Activated T-cell treated with anti-CD3 and anti-CD28 coated beads, Interleukin-2, amount 50 U/mL, for 72 hours (primary cell): ENCODE measurements at regions not wholly inside any gene's neighbourhood (a gene's known extent, or its start where the extent isn't known, plus 50 kb on each side); places are given as distances from the start of the nearest gene placed in this dataset.
"Not testable (repeated sequence)": the region's sequence is repeated elsewhere in the genome, so short reads cannot be mapped to it uniquely, and the experiment has no call there.

ENCODE experiments used
- ATAC-seq, 2 donors: fragments of 150-1000 bp; cut with Tn5 transposase; replicated peaks in 1 of 2; 2 replicates each; pipeline ENCODE4 v1.10.0; 2021; ENCODE audit warnings: moderate library complexity in 2 of 2, mild to moderate bottlenecking in 1 of 2
- DNase-seq, 2 donors: peaks; one replicate each; pipeline ENCODE4 v3.0.0; 2021 to 2022; ENCODE audit warnings: mixed read lengths in 1 of 2
- H3K27ac Mint-ChIP-seq: one replicate; pipeline ENCODE4 v1.8.0; 2022; ENCODE audit warnings: mild to moderate bottlenecking, moderate library complexity, mixed read lengths
- H3K27me3 Mint-ChIP-seq: one replicate; pipeline ENCODE4 v1.8.0; 2022; ENCODE audit warnings: low read depth, mixed read lengths
- H3K36me3 Mint-ChIP-seq, 2 donors: one replicate each; pipeline ENCODE4 v1.8.0; 2022; ENCODE audit warnings: mixed read lengths in 2 of 2, mild to moderate bottlenecking in 1 of 2; ENCODE audit not compliant: insufficient read depth in 2 of 2
- H3K4me1 Mint-ChIP-seq: one replicate; pipeline ENCODE4 v1.8.0; 2022; ENCODE audit warnings: low read depth, mixed read lengths
- H3K4me3 Mint-ChIP-seq, 2 donors: one replicate each; pipeline ENCODE4 v1.8.0; 2022; ENCODE audit warnings: mild to moderate bottlenecking in 2 of 2, mixed read lengths in 2 of 2, moderate library complexity in 2 of 2
- H3K9me3 Mint-ChIP-seq, 2 donors: one replicate each; pipeline ENCODE4 v1.8.0; 2022; ENCODE audit warnings: mixed read lengths in 2 of 2

DNA sequence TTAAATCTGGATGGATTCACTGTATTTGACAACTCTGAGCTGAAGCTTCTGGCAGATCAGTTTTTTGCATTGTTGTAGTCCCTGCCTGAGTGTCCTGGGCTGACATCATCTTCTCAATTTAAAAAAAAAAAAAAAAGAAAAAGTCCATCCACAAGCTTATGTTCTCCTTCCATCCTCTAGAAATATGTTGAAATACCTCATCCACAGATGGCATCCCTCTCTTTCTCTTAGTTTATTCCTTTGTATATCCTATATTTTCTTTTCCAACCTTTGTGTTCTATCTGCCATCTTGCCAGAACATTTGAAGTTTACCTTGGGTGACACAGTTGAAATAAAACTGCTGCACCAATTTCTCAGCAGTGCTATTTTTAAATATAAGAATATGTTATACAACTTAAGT, 184.4 kb upstream of the PKN2 start:
- Mint-ChIP-seq H3K36me3 (no peaks in the 10 kb centered on the region), H3K27me3 (no peaks in the 10 kb centered on the region), H3K4me1 (no peaks in the 10 kb centered on the region), H3K27ac (no peak overlapping the region), H3K4me3 (no peak overlapping the region), H3K9me3 (no peaks in the 10 kb centered on the region)
- no peak for DNase-seq
- ATAC-seq = no peak

DNA sequence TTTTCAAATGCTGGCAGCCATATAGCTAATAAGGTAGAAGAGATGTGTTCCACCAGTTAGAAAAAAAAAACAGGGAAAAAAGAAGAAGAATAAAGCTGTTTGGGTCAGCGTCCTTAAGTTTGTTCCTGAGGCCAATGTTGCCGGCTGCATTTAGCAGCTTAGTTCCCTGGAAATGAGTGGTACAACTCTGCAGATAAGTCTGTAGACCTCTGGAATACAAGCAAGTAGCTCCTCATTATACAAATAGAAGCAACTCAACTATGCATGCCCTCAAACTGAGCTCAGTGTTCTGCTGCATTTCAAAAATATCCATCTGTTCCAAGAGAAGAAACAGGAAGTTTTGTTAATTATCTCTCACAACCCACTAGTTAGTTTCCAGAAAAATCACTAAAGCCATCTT, 181.2 kb upstream of the PKN2 start:
- H3K4me3 Mint-ChIP-seq = no peak overlapping the region
- H3K4me1 Mint-ChIP-seq = no peaks in the 10 kb centered on the region
- ATAC-seq (no peak), DNase-seq (no peak)
- no peaks in the 10 kb centered on the region for H3K9me3 Mint-ChIP-seq
- no peak overlapping the region for H3K27ac Mint-ChIP-seq
- H3K27me3 Mint-ChIP-seq = no peaks in the 10 kb centered on the region
- H3K36me3 Mint-ChIP-seq = no peaks in the 10 kb centered on the region

- H3K4me1 Mint-ChIP-seq = no peaks in the 10 kb centered on the region
- ATAC-seq = no peak
- no peaks in the 10 kb centered on the region for H3K27me3 Mint-ChIP-seq
- H3K27ac Mint-ChIP-seq = no peak overlapping the region
- H3K4me3 Mint-ChIP-seq = no peak overlapping the region
- DNase-seq = no peak
- H3K36me3 Mint-ChIP-seq = no peaks in the 10 kb centered on the region
- H3K9me3 Mint-ChIP-seq = no peaks in the 10 kb centered on the region
Observed at GRCh38 chr1:88503646-88504045, 180.4 kb upstream of the PKN2 start.

DNA sequence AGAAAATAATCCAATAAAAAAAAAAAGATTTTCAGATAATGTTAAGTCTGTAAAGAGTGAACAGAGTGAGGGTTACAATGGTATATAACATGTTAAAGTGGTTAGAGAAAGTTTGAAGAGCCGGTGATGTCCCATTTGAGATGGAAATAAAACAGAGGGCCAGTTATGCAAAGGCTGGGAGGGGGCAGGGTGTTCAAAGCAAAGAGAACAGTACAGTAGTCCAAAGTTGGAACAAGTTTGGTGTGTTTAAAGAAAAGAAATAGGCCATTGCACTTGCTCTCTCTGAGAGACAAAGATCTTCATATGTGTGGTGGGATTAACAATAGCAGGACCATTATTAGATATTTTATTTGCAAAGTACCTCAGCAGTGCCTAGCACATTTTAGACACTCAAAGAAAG, 179.5 kb upstream of the PKN2 start:
- Mint-ChIP-seq H3K27me3 (no peaks in the 10 kb centered on the region), H3K4me3 (no peak overlapping the region), H3K36me3 (no peaks in the 10 kb centered on the region), H3K9me3 (no peaks in the 10 kb centered on the region), H3K27ac (no peak overlapping the region), H3K4me1 (no peaks in the 10 kb centered on the region)
- no peak for ATAC-seq
- no peak for DNase-seq

DNA sequence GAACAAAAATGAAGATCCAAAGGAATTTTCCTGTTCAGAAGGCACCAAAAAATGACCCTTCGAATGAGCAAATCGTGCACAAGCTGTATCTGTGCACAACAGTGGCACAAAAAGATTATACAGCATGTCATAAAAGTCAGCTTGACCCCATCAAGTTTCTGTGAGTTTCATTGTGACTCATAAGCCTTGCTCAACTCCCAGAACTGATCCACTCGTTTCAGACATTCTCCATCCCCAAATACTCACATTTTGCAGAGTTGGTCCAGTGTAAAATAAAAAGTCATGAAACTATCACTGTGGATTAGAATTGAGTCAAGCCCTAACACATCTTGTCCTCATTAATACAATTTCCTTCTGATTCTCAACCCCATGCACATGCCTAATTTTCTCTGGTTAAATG, 174.7 kb upstream of the PKN2 start:
- Mint-ChIP-seq H3K27ac (no peak overlapping the region), H3K4me1 (no peaks in the 10 kb centered on the region), H3K4me3 (no peak overlapping the region), H3K9me3 (no peaks in the 10 kb centered on the region), H3K27me3 (no peaks in the 10 kb centered on the region), H3K36me3 (no peaks in the 10 kb centered on the region)
- DNase-seq (no peak), ATAC-seq (no peak)

DNA sequence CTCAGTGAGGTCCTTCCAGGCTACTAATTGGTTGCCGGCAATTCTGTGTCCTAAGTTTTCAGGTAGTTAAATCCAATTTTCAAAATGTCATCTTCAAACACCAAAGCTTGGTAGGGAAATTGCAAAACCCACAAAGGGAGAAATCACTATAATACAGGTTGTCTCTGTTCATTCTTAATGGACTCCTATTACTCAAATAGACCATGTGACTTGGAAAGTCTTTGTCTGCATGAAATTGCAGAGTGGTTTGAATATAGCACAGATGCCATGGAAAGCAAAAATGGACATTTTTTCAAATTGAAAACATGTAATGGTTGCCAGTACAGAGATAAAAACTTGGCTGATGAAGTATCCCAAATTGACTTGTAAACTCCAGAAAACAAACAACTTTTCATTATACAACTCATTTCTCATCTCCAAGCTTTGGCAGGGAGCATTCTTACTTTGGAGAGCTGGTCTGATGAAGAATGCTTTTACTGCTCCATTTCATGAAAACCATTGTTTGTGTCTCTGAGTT, 169.5 kb upstream of the PKN2 start:
- DNase-seq = no peak
- no peaks in the 10 kb centered on the region for H3K27me3 Mint-ChIP-seq
- no peaks in the 10 kb centered on the region for H3K9me3 Mint-ChIP-seq
- no peak for ATAC-seq
- H3K4me1 Mint-ChIP-seq = no peaks in the 10 kb centered on the region
- no peak overlapping the region for H3K4me3 Mint-ChIP-seq
- no peak overlapping the region for H3K27ac Mint-ChIP-seq
- no peaks in the 10 kb centered on the region for H3K36me3 Mint-ChIP-seq

DNA sequence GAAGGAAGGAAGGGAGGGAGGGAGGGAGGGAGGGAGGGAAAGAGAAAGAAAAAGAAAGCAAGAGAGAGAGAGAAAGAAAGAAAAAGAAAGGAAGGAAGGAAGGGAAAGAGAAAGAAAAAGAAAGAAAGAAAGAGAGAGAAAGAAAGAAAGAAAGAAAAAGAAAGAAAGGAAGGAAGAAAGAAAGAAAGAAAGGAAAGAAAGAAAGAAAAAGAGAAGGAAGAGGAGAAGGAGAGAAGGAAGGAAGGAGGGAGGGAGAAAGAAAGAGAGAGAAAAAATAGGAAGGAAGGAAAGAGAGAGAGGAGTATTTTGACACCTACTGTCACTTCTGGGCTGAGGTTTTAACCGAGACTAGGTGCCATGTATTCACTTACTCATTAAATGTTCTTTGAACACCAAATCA, 166.6 kb upstream of the PKN2 start:
- not testable (repeated sequence) for H3K4me1 Mint-ChIP-seq, H3K27me3 Mint-ChIP-seq, H3K27ac Mint-ChIP-seq, H3K4me3 Mint-ChIP-seq, DNase-seq, H3K36me3 Mint-ChIP-seq, ATAC-seq, H3K9me3 Mint-ChIP-seq

DNA sequence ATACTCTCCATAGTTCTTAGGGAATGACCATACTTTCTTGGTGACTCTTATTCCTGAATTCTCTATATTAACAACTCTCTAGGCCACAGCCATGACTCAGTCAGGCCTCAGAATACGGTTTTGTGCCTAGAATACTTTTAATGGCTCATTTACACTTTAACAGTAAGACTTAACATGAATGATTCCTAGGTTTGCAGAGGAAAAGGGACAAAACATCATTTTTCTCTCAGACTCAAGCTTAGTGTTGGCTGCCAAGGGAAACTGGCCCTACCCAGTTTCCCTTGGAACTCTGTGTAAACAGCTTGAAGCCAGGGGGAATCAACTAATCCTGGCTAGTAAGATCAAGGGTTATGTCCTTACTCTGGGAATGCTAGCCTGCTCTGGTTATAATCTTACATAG, 164.9 kb upstream of the PKN2 start:
- no peaks in the 10 kb centered on the region for H3K9me3 Mint-ChIP-seq
- H3K36me3 Mint-ChIP-seq = no peaks in the 10 kb centered on the region
- no peak overlapping the region for H3K4me3 Mint-ChIP-seq
- no peak for DNase-seq
- H3K27ac Mint-ChIP-seq = no peak overlapping the region
- no peaks in the 10 kb centered on the region for H3K4me1 Mint-ChIP-seq
- ATAC-seq = no peak
- H3K27me3 Mint-ChIP-seq = no peaks in the 10 kb centered on the region

- Mint-ChIP-seq H3K4me1 (no peaks in the 10 kb centered on the region), H3K4me3 (no peak overlapping the region), H3K36me3 (no peaks in the 10 kb centered on the region), H3K27me3 (no peaks in the 10 kb centered on the region), H3K27ac (no peak overlapping the region), H3K9me3 (no peaks in the 10 kb centered on the region)
- no peak for DNase-seq
- ATAC-seq = no peak
Observed at GRCh38 chr1:88523854-88524528, 160.1 kb upstream of the PKN2 start.

GRCh38 chr1:88526456-88526855, 157.6 kb upstream of the PKN2 start:
- no peaks in the 10 kb centered on the region for H3K27me3 Mint-ChIP-seq
- H3K36me3 Mint-ChIP-seq = no peaks in the 10 kb centered on the region
- DNase-seq (no peak), ATAC-seq (no peak)
- no peak overlapping the region for H3K4me3 Mint-ChIP-seq
- no peaks in the 10 kb centered on the region for H3K9me3 Mint-ChIP-seq
- H3K27ac Mint-ChIP-seq = no peak overlapping the region
- H3K4me1 Mint-ChIP-seq = no peaks in the 10 kb centered on the region

DNA sequence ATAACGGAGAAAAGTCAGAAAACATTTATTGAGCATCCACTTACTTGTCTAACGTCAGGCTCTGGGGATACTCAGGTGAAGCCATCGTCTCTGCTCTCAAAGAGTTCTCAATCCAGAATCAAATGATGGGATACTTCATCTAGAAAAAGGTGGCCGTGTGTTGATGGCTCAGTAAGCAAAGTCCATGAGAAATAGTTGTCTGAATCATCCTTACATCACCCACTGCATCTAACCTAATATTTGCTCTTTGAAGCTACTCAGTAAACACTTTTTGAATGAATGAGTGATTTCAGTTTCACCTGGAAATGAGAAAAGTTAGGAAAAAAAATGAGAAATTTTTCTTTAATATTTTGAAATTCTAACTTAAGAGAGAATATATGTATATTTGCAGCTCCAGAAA, 155.3 kb upstream of the PKN2 start:
- no peak for ATAC-seq
- H3K4me3 Mint-ChIP-seq = no peak overlapping the region
- no peaks in the 10 kb centered on the region for H3K27me3 Mint-ChIP-seq
- H3K36me3 Mint-ChIP-seq = no peaks in the 10 kb centered on the region
- no peak overlapping the region for H3K27ac Mint-ChIP-seq
- no peaks in the 10 kb centered on the region for H3K9me3 Mint-ChIP-seq
- no peak for DNase-seq
- H3K4me1 Mint-ChIP-seq = no peaks in the 10 kb centered on the region

- ATAC-seq (no peak), DNase-seq (no peak)
- no peaks in the 10 kb centered on the region for H3K36me3 Mint-ChIP-seq
- H3K27ac Mint-ChIP-seq = no peak overlapping the region
- no peaks in the 10 kb centered on the region for H3K27me3 Mint-ChIP-seq
- H3K4me1 Mint-ChIP-seq = no peaks in the 10 kb centered on the region
- H3K4me3 Mint-ChIP-seq = no peak overlapping the region
- H3K9me3 Mint-ChIP-seq = no peaks in the 10 kb centered on the region
Observed at GRCh38 chr1:88529581-88529980, 154.5 kb upstream of the PKN2 start.

- peak in 1 of 2 donors; percentile 39 for ATAC-seq
- Mint-ChIP-seq H3K36me3 (no peaks in the 10 kb centered on the region), H3K4me3 (no peak overlapping the region), H3K9me3 (no peaks in the 10 kb centered on the region), H3K27ac (no peak overlapping the region), H3K27me3 (no peaks in the 10 kb centered on the region), H3K4me1 (no peaks in the 10 kb centered on the region)
- no peak for DNase-seq
Observed at GRCh38 chr1:88530246-88530645, 153.8 kb upstream of the PKN2 start.

GRCh38 chr1:88537787-88538186, 146.3 kb upstream of the PKN2 start:
- no peaks in the 10 kb centered on the region for H3K36me3 Mint-ChIP-seq
- no peak for DNase-seq
- no peaks in the 10 kb centered on the region for H3K9me3 Mint-ChIP-seq
- H3K4me3 Mint-ChIP-seq = no peak overlapping the region
- H3K4me1 Mint-ChIP-seq = no peaks in the 10 kb centered on the region
- ATAC-seq = no peak
- peaks cover 9% of the 10 kb centered on the region for H3K27me3 Mint-ChIP-seq
- no peak overlapping the region for H3K27ac Mint-ChIP-seq
